GM12864 (cell line): ENCODE measurements at regions not wholly inside any gene's neighbourhood (a gene's known extent, or its start where the extent isn't known, plus 50 kb on each side); places are given as distances from the start of the nearest gene placed in this dataset.

ENCODE experiments used
- DNase-seq: peaks from one replicate; pipeline ENCODE4 v3.0.0-alpha.2; 2011; ENCODE audit warnings: low read depth
- H3K4me3 ChIP-seq: 2 replicates; pipeline ENCODE4 v1.5.1; 2011; ENCODE audit warnings: mild to moderate bottlenecking, low read depth, low read length, control low read depth
- TF ChIP-seq, protein P1 (sequence below): IDR thresholded peaks from 2 replicates; pipeline ENCODE4 v1.5.1; 2011; ENCODE audit warnings: low read depth, mild to moderate bottlenecking, moderate library complexity, low read length, control low read depth, inconsistent platforms; ENCODE audit errors: missing control alignments

DNA sequence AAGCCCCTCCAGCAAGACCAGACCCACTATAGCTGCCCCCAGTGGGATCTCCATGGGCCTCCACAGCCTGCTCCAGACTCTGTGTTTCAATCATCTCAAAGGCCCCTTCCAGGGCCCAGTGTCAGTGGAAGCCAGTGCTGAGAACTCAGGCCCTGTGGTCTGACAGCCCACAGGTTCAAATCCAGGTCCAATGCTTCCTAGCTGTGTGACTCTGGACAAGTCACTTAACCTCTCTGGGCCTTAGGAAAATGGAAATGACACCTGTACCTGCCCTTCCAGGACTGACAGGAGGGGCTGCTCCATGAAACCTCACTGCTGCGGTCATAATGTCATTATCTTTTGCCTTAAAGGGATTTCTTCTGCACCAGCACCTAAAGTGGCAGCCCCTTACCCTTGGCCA lies 101.9 kb downstream of the NCOR2 start:
- TF ChIP-seq, protein P1, sequence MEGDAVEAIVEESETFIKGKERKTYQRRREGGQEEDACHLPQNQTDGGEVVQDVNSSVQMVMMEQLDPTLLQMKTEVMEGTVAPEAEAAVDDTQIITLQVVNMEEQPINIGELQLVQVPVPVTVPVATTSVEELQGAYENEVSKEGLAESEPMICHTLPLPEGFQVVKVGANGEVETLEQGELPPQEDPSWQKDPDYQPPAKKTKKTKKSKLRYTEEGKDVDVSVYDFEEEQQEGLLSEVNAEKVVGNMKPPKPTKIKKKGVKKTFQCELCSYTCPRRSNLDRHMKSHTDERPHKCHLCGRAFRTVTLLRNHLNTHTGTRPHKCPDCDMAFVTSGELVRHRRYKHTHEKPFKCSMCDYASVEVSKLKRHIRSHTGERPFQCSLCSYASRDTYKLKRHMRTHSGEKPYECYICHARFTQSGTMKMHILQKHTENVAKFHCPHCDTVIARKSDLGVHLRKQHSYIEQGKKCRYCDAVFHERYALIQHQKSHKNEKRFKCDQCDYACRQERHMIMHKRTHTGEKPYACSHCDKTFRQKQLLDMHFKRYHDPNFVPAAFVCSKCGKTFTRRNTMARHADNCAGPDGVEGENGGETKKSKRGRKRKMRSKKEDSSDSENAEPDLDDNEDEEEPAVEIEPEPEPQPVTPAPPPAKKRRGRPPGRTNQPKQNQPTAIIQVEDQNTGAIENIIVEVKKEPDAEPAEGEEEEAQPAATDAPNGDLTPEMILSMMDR = no peak
- peak overlapping the region; percentile 46 for H3K4me3 ChIP-seq

DNA sequence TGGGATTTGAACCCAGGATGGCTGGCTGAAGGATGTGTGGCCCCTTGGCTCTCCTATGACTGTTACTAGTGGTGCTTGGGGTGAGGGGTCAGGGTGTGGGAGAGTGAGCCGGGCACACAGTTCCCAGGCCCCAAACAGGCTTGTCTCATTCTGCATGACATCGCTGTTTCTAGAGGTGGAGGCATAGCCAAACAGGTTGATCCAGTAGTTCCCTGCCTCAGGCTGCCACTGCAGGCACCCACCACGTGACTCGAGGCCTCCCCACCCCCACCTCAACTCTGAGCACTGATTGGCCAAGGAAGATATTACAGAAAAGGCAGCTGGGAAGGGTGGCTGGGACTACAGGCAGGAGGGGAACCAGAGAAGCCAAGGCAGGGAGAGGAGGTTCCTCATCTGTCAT lies 102.6 kb downstream of the NCOR2 start:
- no peak overlapping the region for H3K4me3 ChIP-seq
- DNase-seq = no peak
- TF ChIP-seq, protein P1 = no peak

More for the DNA sequence above, 101.9 kb downstream of the NCOR2 start:
- no peak for DNase-seq

DNA sequence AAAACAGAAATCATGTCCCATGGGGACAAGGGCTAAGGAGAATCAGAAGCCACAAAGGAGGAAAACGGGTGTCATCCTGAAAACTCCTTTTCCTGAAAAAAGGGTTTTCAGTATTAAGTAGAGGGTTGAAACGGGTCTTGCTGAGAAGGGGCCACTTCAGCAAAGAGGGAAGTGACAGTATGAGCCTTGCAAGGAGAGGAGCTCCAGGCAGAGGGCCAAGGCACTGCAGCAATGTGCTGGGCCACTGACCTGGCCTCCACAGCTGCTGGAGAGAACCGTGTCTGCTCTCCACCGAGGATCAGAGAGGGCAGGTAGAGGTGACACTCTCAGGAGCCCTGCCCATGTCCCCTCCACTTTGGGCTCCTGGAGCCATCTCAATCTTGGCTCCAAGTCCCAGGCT lies 103.3 kb downstream of the NCOR2 start:
- no peak overlapping the region for H3K4me3 ChIP-seq
- TF ChIP-seq, protein P1 = no peak
- no peak for DNase-seq

DNA sequence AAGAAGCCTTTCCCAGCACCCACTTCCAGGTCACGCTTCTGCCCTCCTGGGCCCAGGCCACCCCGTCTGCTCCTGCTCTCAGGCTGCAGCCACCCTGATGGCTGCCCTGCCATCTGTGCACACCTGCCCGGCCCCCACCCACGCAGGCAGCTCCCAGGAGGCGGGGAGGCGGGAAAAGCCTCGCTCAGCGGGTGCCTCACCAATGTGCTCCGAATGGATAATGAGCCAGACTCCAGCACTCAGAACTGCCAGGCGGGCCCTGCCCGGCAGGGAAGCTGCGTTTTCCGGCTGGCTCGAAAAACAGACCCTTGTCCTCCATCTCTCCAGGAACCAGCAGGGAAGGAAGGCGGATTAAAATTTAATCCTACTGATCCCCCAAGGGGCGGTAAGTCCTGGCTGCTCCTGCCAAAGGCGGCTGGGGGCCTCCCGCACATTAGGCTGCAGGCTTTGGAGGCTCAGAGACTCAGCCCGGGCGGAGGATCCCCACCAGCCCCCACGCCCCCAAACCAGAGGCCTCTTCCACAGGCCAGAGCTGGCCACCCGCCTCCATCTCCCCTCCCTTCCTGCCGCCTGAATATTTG lies 104.0 kb downstream of the NCOR2 start:
- H3K4me3 ChIP-seq = no peak overlapping the region
- DNase-seq = no peak
- TF ChIP-seq, protein P1 = no peak

DNA sequence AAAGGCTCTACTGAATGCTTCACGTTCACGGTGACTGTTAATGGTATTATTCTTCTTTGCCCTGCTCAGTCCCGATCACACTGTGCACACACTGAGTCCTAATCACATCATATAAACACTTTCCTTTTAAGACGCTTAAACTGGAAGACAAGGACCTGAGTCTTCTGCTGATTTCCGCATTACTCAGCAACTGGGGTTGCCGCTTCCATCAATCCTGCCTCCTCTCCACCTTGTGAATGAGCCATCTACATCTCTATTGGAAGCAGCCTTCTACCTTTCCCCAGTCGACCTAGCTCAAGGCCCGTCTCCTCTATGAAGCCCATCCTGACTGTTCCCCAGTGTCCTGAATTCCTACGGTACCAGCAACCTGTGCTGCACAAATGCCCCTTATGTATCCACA lies 104.7 kb downstream of the NCOR2 start:
- DNase-seq = no peak
- no peak overlapping the region for H3K4me3 ChIP-seq
- TF ChIP-seq, protein P1 = no peak

DNA sequence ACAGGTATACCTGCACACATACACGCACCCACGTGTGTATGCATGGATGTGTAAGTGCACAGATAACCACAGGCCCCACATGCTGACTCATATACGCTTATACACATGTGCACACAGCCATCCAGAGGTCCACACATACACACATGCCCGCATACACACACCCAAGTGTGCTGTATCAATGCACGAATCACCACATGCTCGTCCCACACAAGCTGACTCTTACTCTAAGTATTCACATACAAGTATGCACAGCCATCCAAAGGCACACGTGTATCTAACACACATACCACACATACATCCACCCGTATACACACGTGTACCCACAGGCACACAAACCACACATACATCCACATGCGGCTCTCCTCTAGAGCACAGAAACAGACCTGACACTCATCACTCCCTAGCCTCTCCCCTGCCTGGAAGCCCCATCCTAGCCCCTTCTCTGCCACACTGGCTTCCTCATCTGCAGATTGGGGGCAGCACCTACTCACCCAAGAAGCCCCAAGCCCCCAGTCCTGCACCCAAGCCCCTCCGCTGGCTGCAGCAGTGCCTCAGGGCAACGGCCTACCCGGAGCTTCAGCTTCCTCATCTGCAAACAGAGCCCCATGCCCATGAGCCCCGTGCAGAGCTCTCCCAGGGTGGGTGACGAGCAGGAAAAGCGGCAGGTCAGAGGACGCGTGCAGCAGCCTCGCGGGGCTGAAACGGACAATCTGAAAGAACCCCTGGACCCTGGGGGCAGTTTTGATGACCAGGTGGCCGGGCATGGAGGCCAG lies 105.4 kb downstream of the NCOR2 start:
- TF ChIP-seq, protein P1 = no peak
- no peak overlapping the region for H3K4me3 ChIP-seq
- DNase-seq = no peak
